ENCODE measurements at regions not wholly inside any gene's neighbourhood (a gene's known extent, or its start where the extent isn't known, plus 50 kb on each side); places are given as distances from the start of the nearest gene placed in this dataset.

GRCh38 chr5:117761186-117761585 is 1186.6 kb upstream of the SEMA6A start:
- Histone ChIP-seq H4K8ac (replicated peaks; ENCODE audit: insufficient read length, low read depth, low read length) (no peak overlapping the region), H3K9me3 (ENCODE audit: control insufficient read depth, low read depth, low read length) (no peaks in the 10 kb centered on the region), H3K27ac (ENCODE audit: insufficient read length, low read depth, low read length) (no peak overlapping the region), H3K9ac (ENCODE audit: extremely low read depth, insufficient read length, low read length) (no peak overlapping the region), H3K79me1 (ENCODE audit: insufficient read depth, low read depth, low read length, poor library complexity, severe bottlenecking) (no peaks in the 10 kb centered on the region), H3K4me1 (ENCODE audit: insufficient read depth, low read length) (no peaks in the 10 kb centered on the region), H2BK12ac (ENCODE audit: insufficient read length, low read depth, low read length) (no peak overlapping the region), H2AK5ac (ENCODE audit: insufficient read length, low read length) (no peak overlapping the region), H3K23me2 (ENCODE audit: insufficient read length, low read depth, low read length, poor library complexity, severe bottlenecking) (no peaks in the 10 kb centered on the region), H3K14ac (ENCODE audit: insufficient read depth, low read length) (no peak overlapping the region), H3K27me3 (ENCODE audit: insufficient read depth, low read length) (no peaks in the 10 kb centered on the region), H2BK120ac (ENCODE audit: low read depth, low read length, poor library complexity, severe bottlenecking) (no peak overlapping the region), H2BK5ac (ENCODE audit: insufficient read length, low read length) (no peak overlapping the region), H4K20me1 (ENCODE audit: control insufficient read depth, insufficient read depth, insufficient read length) (no peaks in the 10 kb centered on the region), H3T11ph (ENCODE audit: low read length) (no peak overlapping the region), H2BK15ac (ENCODE audit: low read depth, low read length) (no peak overlapping the region), H2AFZ (ENCODE audit: low read length) (no peak overlapping the region), H3K18ac (ENCODE audit: insufficient read length, low read depth, low read length) (no peak overlapping the region), H3K79me2 (ENCODE audit: insufficient read depth, low read length) (no peaks in the 10 kb centered on the region), H3K56ac (ENCODE audit: insufficient read length, low read depth, low read length) (no peak overlapping the region), H3K4ac (ENCODE audit: low read depth, low read length) (no peak overlapping the region), H3K4me2 (ENCODE audit: insufficient read depth, insufficient read length, low read length) (no peak overlapping the region), H2BK20ac (ENCODE audit: low read depth, low read length, poor library complexity, severe bottlenecking) (no peak overlapping the region), H4K91ac (ENCODE audit: insufficient read length, low read depth, low read length) (no peak overlapping the region), H4K5ac (ENCODE audit: insufficient read length, low read depth, low read length) (no peak overlapping the region), H3K23ac (ENCODE audit: insufficient read length, low read depth, low read length) (no peak overlapping the region)
- Mint-ChIP-seq H3K27me3 (ENCODE audit: low read depth) (no peaks in the 10 kb centered on the region), H3K9me3 (no peaks in the 10 kb centered on the region), H3K36me3 (ENCODE audit: insufficient read depth in 1 of 3, low read depth in 3 of 3) (no peaks in the 10 kb centered on the region), H3K27ac (no peak overlapping the region), H3K4me3 (no peak overlapping the region), H3K4me1 (peaks cover 5 to 6% of the 10 kb centered on the region in 2 experiments; a peak in 1 of 4 replicates)
- no peak for TF ChIP-seq CTCF (conservative IDR thresholded peaks at IDR 0.05)
- DNase-seq: no peak
- WGBS (ENCODE audit: extremely low coverage, insufficient read length, low lambda C conversion rate): no CpG with 5 or more reads among the region's 2 CpGs
